IMR-90 (cell line): ENCODE measurements at regions not wholly inside any gene's neighbourhood (a gene's known extent, or its start where the extent isn't known, plus 50 kb on each side); places are given as distances from the start of the nearest gene placed in this dataset.

Experiments
- ATAC-seq: fragments of 200-7000 bp; cut with Tn5 transposase; 2 replicates; pipeline ENCODE4 v1.9.1; 2020; ENCODE audit warnings: low read depth, mild to moderate bottlenecking, moderate library complexity
- BruUV-seq: library from RNA; stranded (reverse); fragments of 400-500 nt; replicated peaks from 2 replicates; lab custom pipeline; 2021; lab: Mats Ljungman, UMichigan
- CTCF ChIA-PET: fragments of 300-600 bp; formaldehyde crosslinking; extraction: SDS; loops from one replicate; lab custom pipeline; 2021; ENCODE audit warnings: antibody characterized with exemption; lab: Yijun Ruan, JAX
- POLR2A ChIA-PET: fragments of 300-600 bp; sonication (Branson Sonifier 250); formaldehyde crosslinking; loops from one replicate; lab custom pipeline; 2022; ENCODE audit warnings: antibody characterized with exemption; ENCODE audit not compliant: unreplicated experiment; lab: Charles Lee
- DNase-seq: peaks from one replicate; pipeline ENCODE4 v3.0.0; 2013
- H2AFZ ChIP-seq: replicated peaks from 2 replicates; pipeline ENCODE3; 2013; ENCODE audit warnings: low read length, mild to moderate bottlenecking; ENCODE audit not compliant: poor library complexity
- H2AK5ac ChIP-seq: 2 replicates; pipeline ENCODE4 v1.6.1; 2013; ENCODE audit warnings: low read depth, low read length, inconsistent platforms
- H2AK9ac ChIP-seq: replicated peaks from 2 replicates; pipeline ENCODE3; 2013; ENCODE audit warnings: mild to moderate bottlenecking, low read depth, low read length, moderate library complexity; ENCODE audit not compliant: poor library complexity
- H2BK120ac ChIP-seq: 2 replicates; pipeline ENCODE4 v1.6.1; 2013; ENCODE audit warnings: low read depth, low read length, inconsistent platforms
- H2BK15ac ChIP-seq: 3 replicates; pipeline ENCODE4 v1.6.1; 2013; ENCODE audit warnings: low read depth, low read length, inconsistent platforms
- H2BK20ac ChIP-seq: 2 replicates; pipeline ENCODE4 v1.6.1; 2013; ENCODE audit warnings: low read depth, mild to moderate bottlenecking, inconsistent platforms, low read length, moderate library complexity
- H2BK5ac ChIP-seq: 2 replicates; pipeline ENCODE4 v1.6.1; 2013; ENCODE audit warnings: mild to moderate bottlenecking, low read depth, low read length, inconsistent platforms; ENCODE audit not compliant: poor library complexity, severe bottlenecking
- H3K14ac ChIP-seq: replicated peaks from 2 replicates; pipeline ENCODE4 v1.6.1; 2013; ENCODE audit warnings: low read depth, low read length, inconsistent platforms
- H3K18ac ChIP-seq: 2 replicates; pipeline ENCODE4 v1.6.1; 2013; ENCODE audit warnings: low read depth, low read length, control low read depth
- H3K23ac ChIP-seq: 2 replicates; pipeline ENCODE4 v1.6.1; 2013; ENCODE audit warnings: low read depth, low read length, inconsistent platforms
- H3K27ac ChIP-seq: 2 replicates; pipeline ENCODE4 v1.5.1; 2013; ENCODE audit warnings: mild to moderate bottlenecking, control low read depth, low read length; ENCODE audit not compliant: insufficient read depth
- H3K27me3 ChIP-seq: 2 replicates; pipeline ENCODE4 v1.6.1; 2013; ENCODE audit warnings: low read length; ENCODE audit not compliant: control insufficient read depth, insufficient read depth
- H3K36me3 ChIP-seq: 2 replicates; pipeline ENCODE4 v1.6.1; 2013; ENCODE audit warnings: low read length, mixed read lengths; ENCODE audit not compliant: control insufficient read depth, insufficient read depth
- H3K4ac ChIP-seq: 2 replicates; pipeline ENCODE4 v1.6.1; 2013; ENCODE audit warnings: low read depth, low read length, inconsistent platforms
- H3K4me1 ChIP-seq: 2 replicates; pipeline ENCODE4 v1.6.1; 2013; ENCODE audit warnings: low read length, mixed read lengths; ENCODE audit not compliant: control insufficient read depth, insufficient read depth
- H3K4me2 ChIP-seq: 2 replicates; pipeline ENCODE4 v1.6.1; 2013; ENCODE audit warnings: low read depth, mild to moderate bottlenecking, control low read depth, low read length, moderate library complexity
- H3K4me3 ChIP-seq: 2 replicates; pipeline ENCODE4 v1.5.1; 2013; ENCODE audit warnings: low read depth, mild to moderate bottlenecking, control low read depth, low read length, moderate library complexity; ENCODE audit not compliant: insufficient read depth
- H3K56ac ChIP-seq: 2 replicates; pipeline ENCODE4 v1.6.1; 2013; ENCODE audit warnings: low read length, inconsistent platforms; ENCODE audit not compliant: insufficient read depth; ENCODE audit errors: extremely low read depth
- H3K79me1 ChIP-seq, 2 experiments: 2 replicates each; pipeline ENCODE4 v1.6.1; 2013; ENCODE audit warnings: low read length in 2 of 2, inconsistent platforms in 1 of 2, low read depth in 1 of 2
- H3K9ac ChIP-seq: 2 replicates; pipeline ENCODE4 v1.6.1; 2013; ENCODE audit warnings: low read depth, low read length, control low read depth
- H3K9me1 ChIP-seq: 2 replicates; pipeline ENCODE4 v1.6.1; 2013; ENCODE audit warnings: low read length, inconsistent platforms; ENCODE audit not compliant: insufficient read depth
- H3K9me3 ChIP-seq: 2 replicates; pipeline ENCODE4 v1.6.1; 2013; ENCODE audit warnings: low read length; ENCODE audit not compliant: control insufficient read depth, insufficient read depth
- H4K20me1 ChIP-seq: 2 replicates; pipeline ENCODE4 v1.6.1; 2013; ENCODE audit warnings: low read length, inconsistent platforms; ENCODE audit not compliant: insufficient read depth
- H4K5ac ChIP-seq: 2 replicates; pipeline ENCODE4 v1.6.1; 2013; ENCODE audit warnings: mild to moderate bottlenecking, low read depth, low read length, control low read depth
- H4K8ac ChIP-seq, 2 experiments: 2 replicates each; pipeline ENCODE4 v1.6.1; 2013; ENCODE audit warnings: low read depth in 2 of 2, low read length in 2 of 2, control low read depth in 1 of 2, inconsistent platforms in 1 of 2
- H4K91ac ChIP-seq: 2 replicates; pipeline ENCODE4 v1.6.1; 2013; ENCODE audit warnings: low read depth, low read length, inconsistent platforms; ENCODE audit not compliant: insufficient read depth
- BHLHE40 ChIP-seq: fragments of 150-350 bp; IDR thresholded peaks from 2 replicates; pipeline ENCODE4 v1.6.1; 2016; ENCODE audit warnings: mild to moderate bottlenecking, low read depth, low read length
- CEBPB ChIP-seq: IDR thresholded peaks from 2 replicates; pipeline ENCODE4 v1.6.1; 2012; ENCODE audit warnings: low read depth, low read length, improper control_type of control experiment
- CHD1 ChIP-seq: IDR thresholded peaks from 2 replicates; pipeline ENCODE4 v1.6.1; 2012; ENCODE audit warnings: low read depth, low read length, improper control_type of control experiment
- FOS ChIP-seq: fragments of 150-350 bp; IDR thresholded peaks from 2 replicates; pipeline ENCODE4 v1.6.1; 2016; ENCODE audit warnings: low read depth, low read length
- MAFK ChIP-seq: IDR thresholded peaks from 2 replicates; pipeline ENCODE4 v1.6.1; 2012; ENCODE audit warnings: low read depth, low read length, improper control_type of control experiment
- MAZ ChIP-seq: IDR thresholded peaks from 2 replicates; pipeline ENCODE4 v1.6.1; 2012; ENCODE audit warnings: low read depth, mild to moderate bottlenecking, low read length, improper control_type of control experiment, moderate library complexity, borderline replicate concordance
- MXI1 ChIP-seq: IDR thresholded peaks from 2 replicates; pipeline ENCODE4 v1.6.1; 2012; ENCODE audit warnings: low read depth, mild to moderate bottlenecking, low read length, moderate library complexity, borderline replicate concordance
- NFE2L2 ChIP-seq: fragments of 150-350 bp; IDR thresholded peaks from 2 replicates; pipeline ENCODE4 v1.6.1; 2016; ENCODE audit warnings: low read depth, mild to moderate bottlenecking, low read length
- POLR2A ChIP-seq: IDR thresholded peaks from 2 replicates; pipeline ENCODE4 v1.6.1; 2012; ENCODE audit warnings: mild to moderate bottlenecking, low read depth, low read length
- RAD21 ChIP-seq: IDR thresholded peaks from 2 replicates; pipeline ENCODE4 v1.6.1; 2012; ENCODE audit warnings: low read length, improper control_type of control experiment
- RCOR1 ChIP-seq: IDR thresholded peaks from 2 replicates; pipeline ENCODE4 v1.6.1; 2012; ENCODE audit warnings: mild to moderate bottlenecking, low read length, improper control_type of control experiment; ENCODE audit not compliant: insufficient replicate concordance
- RFX5 ChIP-seq: IDR thresholded peaks from 2 replicates; pipeline ENCODE4 v1.8.0; 2012; ENCODE audit warnings: low read depth, mild to moderate bottlenecking, low read length, moderate library complexity
- SMC3 ChIP-seq: fragments of 150-350 bp; IDR thresholded peaks from 2 replicates; pipeline ENCODE4 v1.6.1; 2016; ENCODE audit warnings: low read depth, mild to moderate bottlenecking, antibody characterized with exemption, low read length, moderate library complexity
- WGBS, 2 experiments: methylation state at CpG; one replicate each; pipeline versions ENCODE4 v1.1.5 to v1.1.7; 2013; ENCODE audit warnings: missing lambda C conversion rate in 2 of 2; ENCODE audit not compliant: insufficient read length in 1 of 2; ENCODE audit errors: extremely low coverage in 2 of 2; 5-methylcytosine and 5-hydroxymethylcytosine counted together
- dilution Hi-C: fragments of 300-500 bp; cut with HindIII; formaldehyde crosslinking; loops from one replicate; pipeline ENCODE4 v1.14.3; 2018; ENCODE audit warnings: low sequenced_read_pairs; ENCODE audit not compliant: unreplicated experiment
- in situ Hi-C: fragments of 300-500 bp; cut with MboI; formaldehyde crosslinking; loops from 3 replicates; pipeline ENCODE4 v1.14.3; 2019; ENCODE audit warnings: low sequenced_read_pairs, inconsistent platforms, mixed read lengths
- intact Hi-C: fragments of 100-400 bp; cut with micrococcal nuclease; formaldehyde crosslinking; loops from 2 replicates; pipeline ENCODE4 v1.10.0; 2022
- TF ChIP-seq, protein P1 (sequence below): fragments of 150-350 bp; IDR thresholded peaks from 2 replicates; pipeline ENCODE4 v1.6.1; 2016; ENCODE audit warnings: low read depth, mild to moderate bottlenecking, low read length, moderate library complexity, borderline replicate concordance
- TF ChIP-seq, protein P2 (sequence below): fragments of 150-350 bp; IDR thresholded peaks from 2 replicates; pipeline ENCODE4 v1.6.1; 2017; ENCODE audit warnings: mild to moderate bottlenecking, antibody characterized with exemption, low read length, low read depth
- TF ChIP-seq, protein P3 (sequence below): conservative IDR thresholded peaks from 2 replicates; pipeline ENCODE4 v1.5.1; 2012; ENCODE audit warnings: mild to moderate bottlenecking, low read depth, low read length, improper control_type of control experiment

DNA sequence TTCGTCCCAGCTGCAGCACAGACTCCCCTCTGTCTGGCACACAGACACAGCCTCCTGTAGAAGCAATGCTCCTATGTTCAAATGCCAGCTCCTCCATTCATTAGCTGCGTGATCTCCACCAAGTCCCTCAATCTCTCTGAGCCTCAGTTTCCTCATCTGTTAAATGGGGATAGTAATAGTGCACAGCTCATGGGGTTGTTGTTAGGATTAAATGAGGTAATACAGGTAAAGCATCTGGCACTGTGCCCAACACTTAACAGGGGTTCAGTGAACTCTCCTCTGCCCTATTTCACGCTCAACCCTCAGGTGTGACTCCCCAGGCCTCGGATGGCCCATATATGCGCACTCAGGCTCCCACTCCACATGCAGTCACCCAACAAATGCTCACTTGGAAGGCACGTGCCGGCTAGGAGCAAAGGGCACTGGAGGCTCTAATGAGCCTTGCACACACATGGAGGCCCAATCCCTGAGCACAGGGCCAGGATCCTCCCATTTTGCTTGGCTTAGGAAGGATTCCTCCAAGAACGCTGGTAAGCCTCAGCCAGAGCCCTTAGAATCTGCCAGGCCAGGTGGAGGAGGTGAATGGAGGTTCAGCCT lies 176.0 kb upstream of the LINGO1 start:
- in situ Hi-C loops: no loop called here

More for the DNA sequence above, 176.0 kb upstream of the LINGO1 start:
- Histone ChIP-seq H3K4me1 (no peaks in the 10 kb centered on the region), H3K4me2 (no peak overlapping the region), H3K14ac (no peak overlapping the region), H2BK15ac (no peak overlapping the region), H2AK9ac (no peak overlapping the region), H3K9me3 (no peaks in the 10 kb centered on the region), H3K79me1 (no peaks in the 10 kb centered on the region), H2AK5ac (no peak overlapping the region), H3K4ac (no peak overlapping the region), H3K23ac (no peak overlapping the region), H3K4me3 (no peak overlapping the region), H3K9me1 (no peaks in the 10 kb centered on the region), H2BK120ac (no peak overlapping the region), H2BK20ac (no peak overlapping the region), H3K9ac (no peak overlapping the region), H4K20me1 (no peaks in the 10 kb centered on the region), H3K27me3 (peaks cover 44% of the 10 kb centered on the region), H2BK5ac (no peak overlapping the region), H3K27ac (no peak overlapping the region), H4K91ac (no peak overlapping the region), H4K5ac (no peak overlapping the region), H3K36me3 (no peaks in the 10 kb centered on the region), H2AFZ (peak overlapping the region; percentile 39), H3K18ac (no peak overlapping the region), H3K56ac (no peak overlapping the region), H4K8ac (no peak overlapping the region)
- BruUV-seq: no TSS peak
- ATAC-seq (no peak), DNase-seq (no peak)
- ChIA-PET CTCF (no interaction called here), POLR2A (no interaction called here)
- intact Hi-C loops: no loop called here
- TF ChIP-seq CHD1: no peak
- TF ChIP-seq, protein P1, sequence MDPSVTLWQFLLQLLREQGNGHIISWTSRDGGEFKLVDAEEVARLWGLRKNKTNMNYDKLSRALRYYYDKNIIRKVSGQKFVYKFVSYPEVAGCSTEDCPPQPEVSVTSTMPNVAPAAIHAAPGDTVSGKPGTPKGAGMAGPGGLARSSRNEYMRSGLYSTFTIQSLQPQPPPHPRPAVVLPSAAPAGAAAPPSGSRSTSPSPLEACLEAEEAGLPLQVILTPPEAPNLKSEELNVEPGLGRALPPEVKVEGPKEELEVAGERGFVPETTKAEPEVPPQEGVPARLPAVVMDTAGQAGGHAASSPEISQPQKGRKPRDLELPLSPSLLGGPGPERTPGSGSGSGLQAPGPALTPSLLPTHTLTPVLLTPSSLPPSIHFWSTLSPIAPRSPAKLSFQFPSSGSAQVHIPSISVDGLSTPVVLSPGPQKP: no peak
- TF ChIP-seq RCOR1: no peak
- TF ChIP-seq MAFK: no peak
- TF ChIP-seq RAD21: no peak
- no peak for TF ChIP-seq SMC3
- TF ChIP-seq POLR2A: no peak
- TF ChIP-seq, protein P2, sequence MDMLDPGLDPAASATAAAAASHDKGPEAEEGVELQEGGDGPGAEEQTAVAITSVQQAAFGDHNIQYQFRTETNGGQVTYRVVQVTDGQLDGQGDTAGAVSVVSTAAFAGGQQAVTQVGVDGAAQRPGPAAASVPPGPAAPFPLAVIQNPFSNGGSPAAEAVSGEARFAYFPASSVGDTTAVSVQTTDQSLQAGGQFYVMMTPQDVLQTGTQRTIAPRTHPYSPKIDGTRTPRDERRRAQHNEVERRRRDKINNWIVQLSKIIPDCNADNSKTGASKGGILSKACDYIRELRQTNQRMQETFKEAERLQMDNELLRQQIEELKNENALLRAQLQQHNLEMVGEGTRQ: no peak
- TF ChIP-seq RFX5: no peak
- no peak for TF ChIP-seq CEBPB
- TF ChIP-seq NFE2L2: no peak
- TF ChIP-seq MXI1: no peak
- no peak for TF ChIP-seq MAZ
- TF ChIP-seq, protein P3, sequence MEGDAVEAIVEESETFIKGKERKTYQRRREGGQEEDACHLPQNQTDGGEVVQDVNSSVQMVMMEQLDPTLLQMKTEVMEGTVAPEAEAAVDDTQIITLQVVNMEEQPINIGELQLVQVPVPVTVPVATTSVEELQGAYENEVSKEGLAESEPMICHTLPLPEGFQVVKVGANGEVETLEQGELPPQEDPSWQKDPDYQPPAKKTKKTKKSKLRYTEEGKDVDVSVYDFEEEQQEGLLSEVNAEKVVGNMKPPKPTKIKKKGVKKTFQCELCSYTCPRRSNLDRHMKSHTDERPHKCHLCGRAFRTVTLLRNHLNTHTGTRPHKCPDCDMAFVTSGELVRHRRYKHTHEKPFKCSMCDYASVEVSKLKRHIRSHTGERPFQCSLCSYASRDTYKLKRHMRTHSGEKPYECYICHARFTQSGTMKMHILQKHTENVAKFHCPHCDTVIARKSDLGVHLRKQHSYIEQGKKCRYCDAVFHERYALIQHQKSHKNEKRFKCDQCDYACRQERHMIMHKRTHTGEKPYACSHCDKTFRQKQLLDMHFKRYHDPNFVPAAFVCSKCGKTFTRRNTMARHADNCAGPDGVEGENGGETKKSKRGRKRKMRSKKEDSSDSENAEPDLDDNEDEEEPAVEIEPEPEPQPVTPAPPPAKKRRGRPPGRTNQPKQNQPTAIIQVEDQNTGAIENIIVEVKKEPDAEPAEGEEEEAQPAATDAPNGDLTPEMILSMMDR: no peak
- no peak for TF ChIP-seq BHLHE40
- no peak for TF ChIP-seq FOS
- WGBS, 2 experiments: 45% methylated on average over 4 of the region's 8 CpGs; no CpG with 5 or more reads in 1 of the 2 experiments
- dilution Hi-C loops: no loop called here
